ENCODE measurements at regions not wholly inside any gene's neighbourhood (a gene's known extent, or its start where the extent isn't known, plus 50 kb on each side); places are given as distances from the start of the nearest gene placed in this dataset.

DNA sequence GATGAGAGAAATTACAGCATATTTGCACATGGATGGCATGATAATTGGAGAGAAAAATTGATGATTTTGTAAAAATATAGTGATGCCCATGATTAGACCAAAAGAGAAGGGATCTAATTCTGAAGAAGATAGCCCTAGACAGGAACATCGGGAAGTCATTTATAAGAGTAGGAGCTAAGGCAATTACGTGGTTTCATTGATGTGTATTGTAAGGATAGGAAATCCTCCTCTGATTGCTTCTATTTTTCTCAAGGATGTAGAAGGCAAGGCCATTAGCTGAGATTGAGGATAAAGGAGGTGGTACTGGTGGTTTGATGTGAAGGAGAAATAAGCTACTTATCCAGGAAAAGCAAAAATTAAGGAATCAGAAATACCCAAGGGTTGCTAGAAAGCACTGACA is 176.5 kb upstream of the SOX11 start:
- TF ChIP-seq, protein P1, sequence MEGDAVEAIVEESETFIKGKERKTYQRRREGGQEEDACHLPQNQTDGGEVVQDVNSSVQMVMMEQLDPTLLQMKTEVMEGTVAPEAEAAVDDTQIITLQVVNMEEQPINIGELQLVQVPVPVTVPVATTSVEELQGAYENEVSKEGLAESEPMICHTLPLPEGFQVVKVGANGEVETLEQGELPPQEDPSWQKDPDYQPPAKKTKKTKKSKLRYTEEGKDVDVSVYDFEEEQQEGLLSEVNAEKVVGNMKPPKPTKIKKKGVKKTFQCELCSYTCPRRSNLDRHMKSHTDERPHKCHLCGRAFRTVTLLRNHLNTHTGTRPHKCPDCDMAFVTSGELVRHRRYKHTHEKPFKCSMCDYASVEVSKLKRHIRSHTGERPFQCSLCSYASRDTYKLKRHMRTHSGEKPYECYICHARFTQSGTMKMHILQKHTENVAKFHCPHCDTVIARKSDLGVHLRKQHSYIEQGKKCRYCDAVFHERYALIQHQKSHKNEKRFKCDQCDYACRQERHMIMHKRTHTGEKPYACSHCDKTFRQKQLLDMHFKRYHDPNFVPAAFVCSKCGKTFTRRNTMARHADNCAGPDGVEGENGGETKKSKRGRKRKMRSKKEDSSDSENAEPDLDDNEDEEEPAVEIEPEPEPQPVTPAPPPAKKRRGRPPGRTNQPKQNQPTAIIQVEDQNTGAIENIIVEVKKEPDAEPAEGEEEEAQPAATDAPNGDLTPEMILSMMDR (IDR thresholded peaks at IDR 0.05; ENCODE audit: insufficient read depth, low read depth, low read length, missing control alignments), result no peak
- DNase-seq (ENCODE audit: low read depth), result no peak

DNA sequence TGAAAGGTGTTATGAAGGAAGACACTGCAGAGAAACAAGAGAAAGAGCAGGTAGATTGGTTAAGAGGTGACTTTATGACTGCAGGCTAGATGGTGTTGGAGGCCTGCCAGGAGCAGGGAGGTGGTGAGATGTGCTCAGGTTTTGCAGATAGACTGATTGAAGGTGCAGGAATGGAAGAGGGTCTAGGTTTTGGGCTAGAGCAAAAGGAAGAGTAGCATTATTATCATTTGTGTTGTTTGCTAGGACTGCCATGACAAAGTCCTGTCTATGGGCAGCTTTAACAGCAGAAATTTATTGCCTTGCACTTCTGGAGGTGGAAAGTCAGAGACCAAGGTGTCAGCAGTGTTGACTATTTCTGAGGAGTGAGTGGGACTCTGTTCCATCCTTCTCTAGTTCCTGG is 172.9 kb upstream of the SOX11 start:
- TF ChIP-seq, protein P1 (IDR thresholded peaks at IDR 0.05; ENCODE audit: insufficient read depth, low read depth, low read length, missing control alignments), result no peak
- DNase-seq (ENCODE audit: low read depth), result no peak
- no peak overlapping the region for H3K4me3 ChIP-seq (ENCODE audit: low read length)

More for the DNA sequence above, 176.5 kb upstream of the SOX11 start:
- no peak overlapping the region for H3K4me3 ChIP-seq (ENCODE audit: low read length)

GRCh38 chr2:5520463-5520972 is 171.7 kb upstream of the SOX11 start:
- H3K4me3 ChIP-seq (ENCODE audit: low read length), result no peak overlapping the region
- TF ChIP-seq, protein P1 (IDR thresholded peaks at IDR 0.05; ENCODE audit: insufficient read depth, low read depth, low read length, missing control alignments), result no peak
- no peak for DNase-seq (ENCODE audit: low read depth)

DNA sequence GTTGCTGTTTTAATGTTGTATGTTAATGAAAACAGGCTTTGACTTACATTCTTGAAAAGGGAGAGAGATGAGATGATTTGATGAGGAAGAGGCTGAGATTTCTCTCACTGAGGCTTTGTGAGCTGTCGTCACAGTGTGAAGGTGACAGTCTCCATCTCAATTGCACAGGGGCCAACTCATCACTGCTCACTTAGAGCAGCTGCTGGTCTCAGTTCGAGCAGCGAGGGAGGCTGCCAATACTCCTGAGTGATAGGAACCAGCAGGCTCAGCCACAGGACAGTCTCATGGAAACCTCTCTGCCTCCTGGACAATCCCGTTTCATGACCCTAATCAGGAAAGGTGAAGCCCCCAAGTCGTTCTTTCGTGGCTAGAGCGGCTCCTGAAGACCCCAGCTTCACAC is 170.7 kb upstream of the SOX11 start:
- H3K4me3 ChIP-seq (ENCODE audit: low read length), result no peak overlapping the region
- no peak for DNase-seq (ENCODE audit: low read depth)
- TF ChIP-seq, protein P1 (IDR thresholded peaks at IDR 0.05; ENCODE audit: insufficient read depth, low read depth, low read length, missing control alignments), result no peak

DNA sequence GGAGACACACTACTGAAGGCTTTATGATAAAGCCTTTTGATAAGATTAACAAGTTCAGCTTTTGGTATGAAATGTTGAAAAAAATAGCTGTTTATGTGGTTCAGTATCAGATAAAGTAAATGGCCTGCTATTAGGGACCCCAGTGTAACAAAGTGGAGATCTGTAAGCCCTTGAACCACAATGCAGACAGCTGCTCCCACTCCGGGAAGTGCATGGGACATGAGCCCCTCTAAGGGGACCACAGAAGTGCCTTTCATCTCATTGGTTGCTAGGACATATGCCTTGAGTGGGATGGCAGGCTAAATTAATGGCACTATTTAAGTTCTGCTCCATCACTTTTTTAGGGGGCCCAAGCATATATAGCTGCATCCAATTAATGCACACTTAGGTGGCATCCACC is 167.6 kb upstream of the SOX11 start:
- TF ChIP-seq, protein P1 (IDR thresholded peaks at IDR 0.05; ENCODE audit: insufficient read depth, low read depth, low read length, missing control alignments), result no peak
- DNase-seq (ENCODE audit: low read depth), result no peak
- no peak overlapping the region for H3K4me3 ChIP-seq (ENCODE audit: low read length)

DNA sequence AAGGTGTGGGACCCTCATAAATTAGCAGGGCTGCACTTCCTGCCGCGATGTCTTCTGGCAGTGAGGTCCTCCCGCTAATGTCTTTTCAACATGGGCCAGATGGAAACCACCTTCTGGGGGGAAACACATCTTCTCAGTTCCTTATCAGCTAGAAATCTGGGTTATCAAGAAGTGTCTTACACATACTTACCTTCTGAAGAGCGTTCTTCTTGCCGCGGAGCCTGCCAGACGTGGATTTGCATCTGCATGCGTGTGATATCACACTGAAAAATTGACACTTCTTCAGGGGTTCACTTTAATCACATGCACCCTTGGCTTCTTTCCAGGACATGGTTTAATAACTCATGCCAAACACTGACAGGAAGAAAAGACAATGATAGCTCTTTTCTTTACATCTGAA is 163.5 kb upstream of the SOX11 start:
- TF ChIP-seq, protein P1 (IDR thresholded peaks at IDR 0.05; ENCODE audit: insufficient read depth, low read depth, low read length, missing control alignments), result no peak
- H3K4me3 ChIP-seq (ENCODE audit: low read length), result no peak overlapping the region
- DNase-seq (ENCODE audit: low read depth), result no peak

DNA sequence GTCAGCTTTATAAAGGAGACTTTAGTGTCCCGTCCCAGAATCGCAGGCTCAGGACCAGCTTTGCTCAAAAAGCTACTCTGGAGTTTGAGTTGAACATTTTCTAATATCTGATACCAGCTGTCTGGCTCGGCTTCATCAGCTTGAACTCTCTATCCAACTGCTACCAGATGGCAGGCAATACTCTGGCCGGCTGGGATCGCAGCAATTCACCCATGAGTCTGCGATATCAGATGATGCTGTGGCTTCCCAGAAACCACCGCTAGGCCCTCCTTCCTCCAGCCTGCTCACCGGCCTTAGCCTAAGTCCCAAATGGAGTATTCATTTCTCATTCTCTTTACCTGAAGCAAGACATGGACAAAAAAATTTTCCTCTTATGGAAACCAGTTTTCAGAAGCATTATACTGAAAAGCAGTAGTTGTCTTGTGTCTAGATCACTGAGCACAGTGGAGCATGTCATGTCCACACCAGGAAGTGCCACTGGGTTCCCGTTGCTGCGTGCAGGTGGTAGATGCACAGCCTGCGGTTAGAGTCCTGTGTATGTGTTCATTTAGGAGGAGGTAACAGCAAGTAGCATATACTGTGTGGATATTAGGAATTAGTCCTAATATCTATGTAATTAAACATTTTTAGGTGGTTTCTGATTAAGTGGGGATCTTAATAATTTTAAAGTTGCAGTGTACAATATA is 162.0 kb upstream of the SOX11 start:
- no peak for DNase-seq (ENCODE audit: low read depth)
- no peak overlapping the region for H3K4me3 ChIP-seq (ENCODE audit: low read length)
- TF ChIP-seq, protein P1 (IDR thresholded peaks at IDR 0.05; ENCODE audit: insufficient read depth, low read depth, low read length, missing control alignments), result no peak

Data from epithelial cell of esophagus (primary cell).